ENCODE measurements at regions not wholly inside any gene's neighbourhood (a gene's known extent, or its start where the extent isn't known, plus 50 kb on each side); places are given as distances from the start of the nearest gene placed in this dataset.

DNA sequence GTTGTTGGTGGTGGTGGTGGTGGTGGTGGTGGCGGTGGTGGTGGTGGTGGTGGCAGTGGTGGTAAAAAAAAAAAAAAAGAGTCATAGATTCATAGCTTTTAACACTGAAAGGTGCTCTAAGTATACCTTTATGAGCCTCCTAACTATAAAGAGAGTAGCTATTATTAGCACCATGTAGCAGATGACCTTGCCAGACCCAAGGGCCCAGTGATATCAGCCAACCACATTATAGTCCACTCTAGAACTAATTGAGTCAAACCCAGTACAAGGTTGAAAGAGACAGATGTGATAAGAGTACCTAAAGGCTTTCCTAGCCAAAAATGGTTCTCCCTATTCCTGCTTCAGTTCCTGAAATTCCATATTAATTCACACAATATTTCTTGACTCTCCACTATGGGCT lies 245.3 kb downstream of the HACE1 start:
- no peak for TF ChIP-seq EZH2 (IDR thresholded peaks at IDR 0.05; ENCODE audit: borderline replicate concordance, low read depth, low read length, severe bottlenecking)
- TF ChIP-seq, protein P1, sequence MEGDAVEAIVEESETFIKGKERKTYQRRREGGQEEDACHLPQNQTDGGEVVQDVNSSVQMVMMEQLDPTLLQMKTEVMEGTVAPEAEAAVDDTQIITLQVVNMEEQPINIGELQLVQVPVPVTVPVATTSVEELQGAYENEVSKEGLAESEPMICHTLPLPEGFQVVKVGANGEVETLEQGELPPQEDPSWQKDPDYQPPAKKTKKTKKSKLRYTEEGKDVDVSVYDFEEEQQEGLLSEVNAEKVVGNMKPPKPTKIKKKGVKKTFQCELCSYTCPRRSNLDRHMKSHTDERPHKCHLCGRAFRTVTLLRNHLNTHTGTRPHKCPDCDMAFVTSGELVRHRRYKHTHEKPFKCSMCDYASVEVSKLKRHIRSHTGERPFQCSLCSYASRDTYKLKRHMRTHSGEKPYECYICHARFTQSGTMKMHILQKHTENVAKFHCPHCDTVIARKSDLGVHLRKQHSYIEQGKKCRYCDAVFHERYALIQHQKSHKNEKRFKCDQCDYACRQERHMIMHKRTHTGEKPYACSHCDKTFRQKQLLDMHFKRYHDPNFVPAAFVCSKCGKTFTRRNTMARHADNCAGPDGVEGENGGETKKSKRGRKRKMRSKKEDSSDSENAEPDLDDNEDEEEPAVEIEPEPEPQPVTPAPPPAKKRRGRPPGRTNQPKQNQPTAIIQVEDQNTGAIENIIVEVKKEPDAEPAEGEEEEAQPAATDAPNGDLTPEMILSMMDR (IDR thresholded peaks at IDR 0.05; ENCODE audit: extremely low read depth in 1 of 2, insufficient read depth in 1 of 2, low read depth in 1 of 2, low read length in 2 of 2) = no peak
- TF ChIP-seq POLR2A (IDR thresholded peaks at IDR 0.05; ENCODE audit: low read depth, low read length) = no peak
- no peak for TF ChIP-seq FOS (IDR thresholded peaks at IDR 0.05; ENCODE audit: borderline replicate concordance, insufficient read depth, low read length)
- TF ChIP-seq, protein P2, sequence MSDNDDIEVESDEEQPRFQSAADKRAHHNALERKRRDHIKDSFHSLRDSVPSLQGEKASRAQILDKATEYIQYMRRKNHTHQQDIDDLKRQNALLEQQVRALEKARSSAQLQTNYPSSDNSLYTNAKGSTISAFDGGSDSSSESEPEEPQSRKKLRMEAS (IDR thresholded peaks at IDR 0.05; ENCODE audit: insufficient read depth, insufficient read length) = no peak
- TF ChIP-seq POLR2AphosphoS5 (IDR thresholded peaks at IDR 0.05; ENCODE audit: insufficient read depth, low read depth, low read length) = no peak
- no peak for TF ChIP-seq MYC (IDR thresholded peaks at IDR 0.05; ENCODE audit: low read depth, low read length)

Measured in endothelial cell of umbilical vein (primary cell).